ENCODE measurements at regions not wholly inside any gene's neighbourhood (a gene's known extent, or its start where the extent isn't known, plus 50 kb on each side); places are given as distances from the start of the nearest gene placed in this dataset.
"Not testable (repeated sequence)": the region's sequence is repeated elsewhere in the genome, so short reads cannot be mapped to it uniquely, and the experiment has no call there.

- TF ChIP-seq SUZ12 (IDR thresholded peaks at IDR 0.05; ENCODE audit: extremely low read depth, insufficient read depth, insufficient read length); ZNF274 (IDR thresholded peaks at IDR 0.05; ENCODE audit: low read depth, low read length): not testable (repeated sequence)
Measured at GRCh38 chr21:5115646-5116343, 5405.6 kb upstream of the TPTE start.

Measured in NT2/D1 (cell line).